ENCODE measurements at regions not wholly inside any gene's neighbourhood (a gene's known extent, or its start where the extent isn't known, plus 50 kb on each side); places are given as distances from the start of the nearest gene placed in this dataset.
"Not testable (repeated sequence)": the region's sequence is repeated elsewhere in the genome, so short reads cannot be mapped to it uniquely, and the experiment has no call there.

DNA sequence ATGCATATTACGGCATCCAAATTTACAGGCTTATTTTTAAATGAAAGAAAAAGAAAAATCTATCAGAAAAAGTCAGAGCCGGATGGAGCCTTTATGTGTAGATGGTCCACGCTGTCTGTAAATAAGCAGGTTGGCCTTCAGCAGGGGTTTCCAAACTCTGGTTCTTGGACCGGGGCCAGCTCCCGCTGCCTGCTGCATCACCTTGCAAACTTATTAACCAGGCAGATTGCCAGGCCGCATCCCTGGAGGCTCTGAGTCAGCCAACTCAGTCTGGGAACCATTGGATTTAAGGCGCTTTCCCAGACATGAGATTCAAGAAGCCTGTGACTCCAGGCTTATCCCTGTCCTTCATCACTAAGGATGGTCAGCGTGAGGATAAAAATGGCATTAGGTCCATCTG is 212.4 kb downstream of the OPA1 start:
- no peak for DNase-seq

DNA sequence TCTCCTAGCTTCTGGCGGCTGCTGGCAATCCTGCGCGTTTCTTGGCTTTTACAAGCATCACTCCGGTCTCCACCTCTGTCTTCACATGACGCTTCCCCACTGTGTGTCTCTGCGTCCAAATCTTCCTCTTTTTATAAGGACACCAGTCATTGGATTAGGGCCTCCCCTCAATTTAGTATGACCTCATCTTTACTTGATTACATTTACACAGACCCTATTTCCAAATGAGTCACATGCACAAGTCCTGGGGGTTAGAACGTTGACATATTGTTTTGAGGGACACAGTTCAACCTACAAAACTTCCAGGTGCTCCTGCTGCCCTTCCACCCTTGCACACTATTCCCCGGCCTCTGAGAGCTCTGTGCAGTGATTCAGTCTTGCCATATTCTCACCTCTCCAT is 215.3 kb downstream of the OPA1 start:
- no peak for DNase-seq

DNA sequence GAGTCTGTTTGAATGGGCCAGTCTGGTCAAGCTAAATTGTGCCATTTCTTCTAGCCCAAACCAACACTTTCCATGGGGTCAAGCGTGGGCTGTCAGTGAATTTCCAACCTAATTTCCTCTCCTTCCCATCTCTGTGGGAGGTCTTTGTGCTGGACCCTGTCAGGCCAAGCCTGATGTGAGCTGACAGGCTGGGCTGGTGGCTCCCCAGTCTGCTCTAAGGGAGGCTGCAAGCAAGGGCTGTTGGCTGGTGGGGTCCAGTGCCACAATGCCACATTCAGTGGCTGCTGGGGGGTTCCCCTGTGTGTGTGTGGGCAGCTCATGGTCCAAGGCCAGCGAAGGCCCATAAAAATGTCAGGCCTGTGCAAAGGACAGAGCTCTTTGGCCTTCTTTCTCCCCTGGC is 216.1 kb downstream of the OPA1 start:
- DNase-seq: no peak

GRCh38 chr3:193812078-193812725 is 219.2 kb downstream of the OPA1 start:
- no peak for DNase-seq

GRCh38 chr3:193812791-193813500 is 219.9 kb downstream of the OPA1 start:
- no peak for DNase-seq

DNA sequence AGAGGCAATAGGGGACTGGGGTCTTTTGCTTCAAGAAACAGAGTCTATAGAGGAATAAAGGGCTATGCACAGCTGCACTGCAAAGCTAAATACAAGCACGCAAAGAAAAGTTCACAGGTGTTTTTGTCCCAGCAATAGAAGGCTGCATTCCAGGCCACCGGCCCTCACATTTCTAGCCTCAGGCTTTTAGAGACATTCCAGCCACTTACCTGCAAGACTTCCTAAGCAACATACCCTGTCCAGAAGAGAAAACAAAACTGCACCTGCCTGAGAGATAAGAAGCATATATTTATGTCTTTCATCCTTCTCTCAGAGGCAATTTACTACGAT is 220.5 kb downstream of the OPA1 start:
- DNase-seq: no peak

DNA sequence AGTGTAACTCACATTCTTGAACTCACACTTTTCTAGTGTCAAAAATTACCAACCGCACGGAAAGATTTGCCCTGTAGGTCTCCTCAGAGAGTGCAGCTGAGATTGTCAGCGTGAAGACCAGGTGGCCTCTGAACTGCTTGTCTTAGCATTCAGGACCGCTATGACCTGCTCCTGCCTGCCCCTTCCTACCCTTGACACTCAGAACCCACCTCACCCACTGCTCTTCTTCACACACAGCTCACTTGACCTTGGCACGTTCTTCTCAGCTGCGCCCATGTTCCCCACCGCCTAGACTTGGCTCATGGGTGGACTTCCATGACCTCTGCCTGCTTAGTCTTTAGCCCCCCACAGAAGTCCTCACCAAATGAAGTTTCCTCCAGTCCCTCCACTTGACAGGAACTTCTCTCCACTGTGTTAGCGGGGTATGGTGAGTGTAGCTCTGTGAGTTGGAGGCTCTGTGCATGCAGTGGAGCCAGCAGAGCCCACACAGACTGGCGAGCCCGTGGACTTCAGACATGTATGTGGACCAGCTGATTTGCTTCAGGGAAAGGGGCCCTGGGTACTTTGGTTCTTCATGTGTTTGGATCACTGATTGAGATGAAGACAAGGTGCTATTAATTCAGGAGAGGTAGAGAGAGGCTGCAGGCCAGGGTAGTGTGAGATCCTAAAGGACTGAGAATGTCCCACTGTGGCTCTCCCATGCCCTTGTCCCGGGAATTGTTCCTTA is 221.3 kb downstream of the OPA1 start:
- no peak for DNase-seq

- DNase-seq: no peak
Observed at GRCh38 chr3:193815246-193816027, 222.4 kb downstream of the OPA1 start.

DNA sequence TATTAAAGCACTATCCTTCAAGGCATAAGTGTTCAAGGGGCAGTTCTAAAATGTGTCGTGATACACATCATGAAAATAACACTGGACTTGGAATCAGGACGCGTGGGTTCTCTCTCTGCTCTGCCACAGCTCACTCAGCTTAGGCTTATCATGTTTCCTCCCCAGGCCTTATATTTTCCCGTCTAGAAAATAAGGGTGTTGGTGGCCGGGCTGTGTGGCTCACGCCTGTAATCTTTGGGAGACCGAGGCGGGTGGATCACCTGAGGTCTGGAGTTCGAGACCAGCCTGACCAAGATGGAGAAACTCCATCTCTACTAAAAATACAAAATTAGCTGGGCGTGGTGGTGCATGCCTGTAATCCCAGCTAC is 223.0 kb downstream of the OPA1 start:
- DNase-seq: no peak

DNA sequence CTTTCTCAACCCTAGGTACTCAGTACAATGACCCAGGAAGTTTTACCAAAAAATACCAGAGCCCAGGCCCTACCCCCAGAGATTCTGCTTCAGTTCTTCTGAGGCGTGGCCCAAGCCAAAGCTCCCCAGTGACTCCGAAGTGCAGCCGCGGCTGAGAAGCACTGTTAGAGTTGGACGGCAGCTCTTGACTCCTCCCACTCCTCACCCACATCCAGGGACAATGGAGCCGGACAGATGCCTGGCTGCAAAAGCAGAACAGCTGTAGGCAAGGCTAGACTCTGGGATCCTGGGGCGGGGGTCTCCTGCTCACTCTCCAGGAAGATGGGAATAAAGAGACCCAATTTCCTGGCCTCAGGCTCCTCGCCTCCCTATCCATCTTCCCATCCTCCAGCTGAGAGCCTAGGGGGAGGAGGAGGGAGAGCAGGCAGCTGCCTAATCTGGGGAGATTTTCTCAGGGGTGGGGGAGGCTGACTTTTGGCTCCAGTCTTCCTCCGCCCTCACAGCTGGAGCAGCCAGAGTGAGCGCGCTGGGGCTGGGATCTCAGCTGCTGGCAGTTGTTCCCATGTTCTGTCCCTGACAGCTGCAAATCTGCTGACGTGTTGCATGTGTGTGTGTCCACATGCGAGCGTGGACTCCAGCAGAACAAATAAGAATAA is 223.8 kb downstream of the OPA1 start:
- DNase-seq: no peak

DNA sequence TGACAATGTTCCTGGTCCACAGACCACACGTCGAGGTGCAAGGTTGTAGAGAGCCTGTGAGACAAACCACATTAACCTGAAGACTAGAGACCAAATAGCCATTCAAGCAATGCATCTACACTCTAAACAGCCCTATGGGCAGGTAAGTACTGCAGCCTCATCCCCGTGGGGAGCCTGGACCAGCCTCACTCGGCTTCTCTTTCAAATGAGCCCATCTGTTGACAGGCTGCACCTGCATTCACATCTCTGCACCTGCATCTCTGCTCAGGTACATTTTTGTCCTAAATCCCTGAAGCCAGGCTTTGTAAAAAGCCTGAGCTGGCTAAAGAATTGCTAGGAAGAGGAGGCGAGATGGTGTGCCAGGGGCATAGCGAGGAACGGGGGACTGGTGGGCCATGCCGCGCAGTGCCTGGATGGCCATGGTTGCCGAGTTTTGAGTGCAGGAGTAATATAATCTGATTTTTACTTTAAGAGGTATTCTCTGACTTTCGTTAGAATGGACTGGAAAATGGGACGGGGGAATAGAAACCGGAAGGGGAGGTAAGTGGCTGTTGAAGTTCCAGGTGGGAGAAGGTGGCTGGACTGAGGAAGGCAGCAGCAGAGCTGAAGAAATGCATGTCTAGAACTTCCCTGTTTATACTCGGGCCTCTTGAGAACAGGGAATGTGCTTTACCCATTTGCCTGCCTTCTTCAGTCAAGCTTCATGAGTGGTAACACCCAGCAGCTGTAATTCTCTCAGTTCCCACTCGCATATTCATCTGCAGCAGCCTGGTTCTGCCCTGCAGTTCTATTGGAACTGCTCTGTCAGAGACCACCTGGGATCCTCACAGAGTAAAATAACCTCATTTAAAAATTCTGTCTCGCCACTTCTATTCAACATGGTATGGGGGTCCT is 226.4 kb downstream of the OPA1 start:
- DNase-seq: no peak

DNA sequence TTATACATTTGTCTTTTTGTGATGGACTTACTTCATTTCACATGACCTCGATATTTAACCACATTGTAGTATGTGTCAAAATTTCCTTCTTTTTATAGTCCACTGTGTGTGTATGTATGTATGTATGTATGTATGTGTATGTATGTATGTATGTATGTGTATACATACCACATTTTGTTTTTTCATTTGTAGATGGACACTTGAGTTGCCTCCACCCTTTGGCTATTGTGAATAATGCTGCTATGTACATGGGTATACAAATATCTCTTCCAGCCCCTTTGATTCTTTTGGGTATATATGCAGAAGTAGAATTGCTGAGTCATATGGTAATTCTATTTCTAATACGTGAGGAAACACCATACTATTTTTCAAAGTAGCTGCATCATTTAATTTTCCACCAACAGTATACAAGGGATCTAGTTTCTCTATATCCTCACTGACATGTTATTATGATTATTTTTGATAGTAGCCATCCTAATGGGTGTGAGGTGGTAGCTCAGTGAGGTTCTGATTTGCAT is 228.2 kb downstream of the OPA1 start:
- no peak for DNase-seq

DNA sequence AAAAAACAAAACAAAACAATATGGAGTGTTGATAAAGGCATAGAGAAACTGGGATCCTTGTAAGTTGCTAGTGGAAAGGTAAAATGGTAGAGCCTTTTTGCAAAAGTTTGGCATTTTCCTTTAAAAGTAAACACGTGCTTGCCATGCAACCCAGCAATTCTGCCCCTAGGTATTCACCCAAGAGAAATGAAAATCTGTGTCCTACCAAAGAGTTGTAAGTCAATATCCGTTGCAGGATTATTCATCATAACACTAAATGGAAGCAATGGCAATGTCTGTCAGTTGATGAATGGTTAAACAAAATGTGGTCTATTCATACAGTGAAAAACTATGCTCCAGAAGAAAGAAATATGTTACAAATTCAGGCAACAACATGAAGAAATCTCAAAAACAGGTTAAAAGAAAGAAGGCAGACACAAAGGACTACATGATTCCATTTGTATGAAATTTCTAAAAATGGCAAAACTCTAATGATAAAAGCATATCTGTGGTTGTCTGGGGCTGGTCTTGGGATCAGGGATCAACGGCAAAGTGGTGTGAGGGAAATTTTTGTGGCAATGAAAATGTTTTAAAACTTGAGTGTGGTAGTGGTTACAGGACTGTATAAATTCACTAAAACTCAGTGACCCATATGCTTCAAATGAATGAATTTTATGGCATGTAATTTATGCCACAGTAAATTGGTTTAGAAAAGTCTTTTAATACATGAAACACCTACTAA is 229.6 kb downstream of the OPA1 start:
- DNase-seq: no peak

DNA sequence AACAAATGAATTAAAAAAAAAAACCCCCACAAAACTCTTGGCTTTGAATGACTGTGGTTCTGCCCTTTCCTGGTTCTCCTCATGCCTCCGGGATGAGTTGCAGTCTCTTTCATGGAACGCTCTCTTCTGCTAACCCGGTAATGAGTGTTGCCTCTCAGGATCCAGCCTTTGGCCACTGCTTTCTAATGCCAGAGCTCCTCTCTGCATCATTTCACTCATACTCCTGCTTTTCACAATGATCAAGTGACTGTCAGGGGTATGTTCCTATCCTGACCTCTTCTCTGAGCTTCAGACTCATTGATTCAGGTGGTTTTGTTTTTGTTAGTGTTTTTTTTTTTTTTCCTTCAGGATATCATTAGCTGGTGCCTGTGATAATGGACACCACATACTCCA is 230.2 kb downstream of the OPA1 start:
- DNase-seq: not testable (repeated sequence)

DNA sequence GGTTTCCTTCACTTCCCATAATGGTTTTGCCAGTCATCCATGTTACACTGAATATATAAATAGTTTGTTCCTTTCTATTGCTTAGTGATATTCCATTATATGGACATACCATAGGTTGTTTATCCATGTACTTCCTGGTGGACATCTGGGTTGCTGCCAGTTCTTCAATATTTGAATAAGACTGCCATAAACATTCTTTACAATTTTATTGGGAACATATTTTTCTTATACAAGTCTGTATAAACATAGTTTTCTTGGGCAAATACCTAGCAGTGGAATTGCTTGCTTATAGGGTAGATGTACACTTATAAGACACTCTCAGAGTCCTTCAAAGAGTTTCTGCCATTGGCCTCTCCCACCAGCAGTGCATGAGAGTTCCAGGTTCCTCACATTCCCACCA is 231.4 kb downstream of the OPA1 start:
- no peak for DNase-seq

DNA sequence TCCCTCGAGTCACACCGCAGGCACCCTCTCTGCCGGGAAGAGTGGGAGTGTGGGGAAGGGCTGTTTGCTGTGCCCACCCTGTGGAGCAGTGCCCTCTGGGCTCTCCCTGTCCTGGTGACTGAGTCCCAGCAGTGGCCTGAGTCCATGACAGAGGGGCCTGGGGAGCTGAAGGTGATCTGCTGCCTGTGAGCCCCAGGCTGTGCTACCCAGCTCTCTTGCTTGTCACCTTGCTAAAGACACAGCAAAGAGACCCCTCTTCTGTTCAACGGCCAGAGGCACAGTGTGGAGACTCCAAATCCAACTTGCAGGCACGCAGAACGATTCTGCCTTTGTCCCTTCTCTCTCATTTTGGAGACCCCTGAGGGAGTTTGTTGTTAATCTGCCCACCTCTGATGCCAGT is 232.6 kb downstream of the OPA1 start:
- no peak for DNase-seq

GRCh38 chr3:193826159-193826795 is 233.3 kb downstream of the OPA1 start:
- DNase-seq: no peak

DNA sequence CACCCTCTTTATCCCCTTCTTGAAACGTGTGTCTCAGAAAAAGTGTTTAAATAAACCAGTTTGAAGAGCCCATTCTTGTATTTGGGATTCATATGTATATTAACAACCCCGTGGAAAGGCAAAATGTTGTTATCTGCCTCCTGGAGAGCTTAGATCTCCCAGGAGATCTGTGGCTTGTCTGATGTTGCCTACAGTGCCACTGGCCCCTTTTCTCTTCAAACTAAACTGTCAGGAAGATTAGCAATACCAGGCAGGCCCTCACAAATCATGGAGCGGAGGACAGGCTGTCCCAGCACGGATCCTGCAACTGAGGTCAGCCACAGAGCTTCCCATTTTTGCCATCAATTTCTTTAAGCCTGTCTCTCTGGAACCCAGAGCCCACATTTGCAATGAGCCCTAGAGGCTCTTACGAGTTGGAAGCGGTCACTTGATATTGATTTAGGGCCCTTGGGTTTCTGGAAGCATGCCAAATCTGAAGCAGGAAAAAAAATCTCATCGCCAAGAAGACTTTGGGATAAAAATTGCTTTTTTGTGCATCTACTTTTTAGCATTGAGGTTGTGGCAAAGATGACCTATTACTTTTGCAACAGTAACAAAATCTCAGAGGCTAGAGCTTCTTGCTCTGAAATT is 234.1 kb downstream of the OPA1 start:
- DNase-seq: no peak

- DNase-seq: no peak
Observed at GRCh38 chr3:193827871-193828270, 234.9 kb downstream of the OPA1 start.

- no peak for DNase-seq
Observed at GRCh38 chr3:193828477-193828876, 235.5 kb downstream of the OPA1 start.
